ENCODE measurements at regions not wholly inside any gene's neighbourhood (a gene's known extent, or its start where the extent isn't known, plus 50 kb on each side); places are given as distances from the start of the nearest gene placed in this dataset.

DNA sequence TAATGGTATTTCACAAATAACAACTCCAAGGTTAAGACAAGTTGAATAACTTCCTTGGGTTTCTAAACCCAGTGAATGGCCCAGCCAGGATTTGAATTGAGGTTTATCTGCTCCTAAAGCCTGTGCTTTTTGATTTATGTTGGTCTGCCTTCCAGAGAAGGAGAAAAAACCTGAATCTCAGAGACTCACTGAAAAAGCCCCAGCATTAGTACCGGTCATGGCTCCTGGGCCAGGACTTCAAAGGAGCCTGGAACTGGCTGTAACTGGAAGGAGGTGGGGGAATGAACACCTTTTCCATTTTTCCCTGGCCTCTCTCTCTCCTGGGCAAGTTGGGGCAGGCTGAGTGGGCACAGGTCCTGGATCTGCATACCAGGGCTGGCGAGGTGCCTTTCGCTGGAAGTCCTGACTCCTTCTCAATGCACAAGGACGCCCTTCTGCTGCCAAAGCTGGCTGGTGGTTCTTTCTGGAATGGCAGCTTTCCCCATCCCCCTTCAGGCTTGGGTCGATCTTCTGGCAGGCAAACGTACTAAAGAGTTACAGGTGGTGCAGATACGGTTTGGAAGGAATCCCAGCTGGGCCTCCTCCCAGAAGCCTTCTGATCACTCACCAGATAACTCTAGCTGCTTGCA is 268.2 kb downstream of the PTEN start:
- TF ChIP-seq, protein P1, sequence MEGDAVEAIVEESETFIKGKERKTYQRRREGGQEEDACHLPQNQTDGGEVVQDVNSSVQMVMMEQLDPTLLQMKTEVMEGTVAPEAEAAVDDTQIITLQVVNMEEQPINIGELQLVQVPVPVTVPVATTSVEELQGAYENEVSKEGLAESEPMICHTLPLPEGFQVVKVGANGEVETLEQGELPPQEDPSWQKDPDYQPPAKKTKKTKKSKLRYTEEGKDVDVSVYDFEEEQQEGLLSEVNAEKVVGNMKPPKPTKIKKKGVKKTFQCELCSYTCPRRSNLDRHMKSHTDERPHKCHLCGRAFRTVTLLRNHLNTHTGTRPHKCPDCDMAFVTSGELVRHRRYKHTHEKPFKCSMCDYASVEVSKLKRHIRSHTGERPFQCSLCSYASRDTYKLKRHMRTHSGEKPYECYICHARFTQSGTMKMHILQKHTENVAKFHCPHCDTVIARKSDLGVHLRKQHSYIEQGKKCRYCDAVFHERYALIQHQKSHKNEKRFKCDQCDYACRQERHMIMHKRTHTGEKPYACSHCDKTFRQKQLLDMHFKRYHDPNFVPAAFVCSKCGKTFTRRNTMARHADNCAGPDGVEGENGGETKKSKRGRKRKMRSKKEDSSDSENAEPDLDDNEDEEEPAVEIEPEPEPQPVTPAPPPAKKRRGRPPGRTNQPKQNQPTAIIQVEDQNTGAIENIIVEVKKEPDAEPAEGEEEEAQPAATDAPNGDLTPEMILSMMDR (IDR thresholded peaks at IDR 0.05; ENCODE audit: low read depth, low read length, missing control alignments) = peak; percentile 10
- peak; percentile 59 for DNase-seq (ENCODE audit: low read depth)
- in situ Hi-C loops (cut with HindIII; ENCODE audit: low sequenced_read_pairs) = no loop called here
- H3K4me3 ChIP-seq (ENCODE audit: low read depth, low read length) = no peak overlapping the region

DNA sequence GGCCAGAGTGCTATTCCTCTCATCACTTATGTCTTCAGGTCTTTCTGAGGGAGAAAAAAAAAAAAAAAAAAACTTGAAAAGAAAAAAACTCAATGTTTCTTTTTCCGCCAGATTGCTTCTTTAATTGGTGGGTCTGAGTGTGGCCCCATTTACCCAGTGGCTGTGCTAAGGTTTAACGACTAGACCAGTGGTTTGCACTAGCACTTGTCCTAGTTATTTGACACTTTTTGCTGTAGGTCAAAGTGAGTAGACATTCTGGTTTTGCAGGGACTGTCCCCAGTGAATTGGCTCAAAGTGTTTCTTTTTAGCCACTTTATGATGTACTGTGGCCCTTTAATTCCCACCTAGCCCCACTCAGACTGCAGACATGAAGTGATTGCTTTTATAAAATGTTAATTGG is 273.3 kb downstream of the PTEN start:
- H3K4me3 ChIP-seq (ENCODE audit: low read depth, low read length) = no peak overlapping the region
- in situ Hi-C loops (cut with HindIII; ENCODE audit: low sequenced_read_pairs) = no loop called here
- no peak for DNase-seq (ENCODE audit: low read depth)
- TF ChIP-seq, protein P1 (IDR thresholded peaks at IDR 0.05; ENCODE audit: low read depth, low read length, missing control alignments) = no peak

DNA sequence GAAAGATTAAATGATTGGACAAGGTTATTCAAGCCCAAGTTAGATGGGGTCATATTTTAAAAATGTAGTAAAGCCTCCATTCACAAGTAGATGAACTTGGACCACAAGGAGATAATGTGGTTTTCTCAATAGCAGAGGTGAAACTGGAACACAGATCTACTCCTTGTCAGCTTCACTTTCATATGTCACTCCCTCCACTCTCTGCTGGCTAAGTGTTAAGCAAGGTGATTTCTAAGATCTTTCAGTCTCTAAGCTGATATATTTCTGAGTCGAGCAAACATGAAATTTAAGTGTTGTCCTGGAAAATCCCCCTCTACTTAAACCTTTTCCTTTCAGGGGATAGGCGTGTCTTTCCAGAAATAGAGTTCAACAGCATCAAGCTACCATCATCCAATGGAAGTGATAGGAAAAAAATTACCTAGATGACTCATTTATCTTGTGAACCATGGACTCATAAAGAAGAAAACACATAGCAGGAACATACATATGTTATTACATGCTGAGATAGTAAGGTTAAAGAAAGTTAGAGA is 275.0 kb downstream of the PTEN start:
- DNase-seq (ENCODE audit: low read depth) = no peak
- H3K4me3 ChIP-seq (ENCODE audit: low read depth, low read length) = no peak overlapping the region
- TF ChIP-seq, protein P1 (IDR thresholded peaks at IDR 0.05; ENCODE audit: low read depth, low read length, missing control alignments) = no peak
- in situ Hi-C loops (cut with HindIII; ENCODE audit: low sequenced_read_pairs) = no loop called here

DNA sequence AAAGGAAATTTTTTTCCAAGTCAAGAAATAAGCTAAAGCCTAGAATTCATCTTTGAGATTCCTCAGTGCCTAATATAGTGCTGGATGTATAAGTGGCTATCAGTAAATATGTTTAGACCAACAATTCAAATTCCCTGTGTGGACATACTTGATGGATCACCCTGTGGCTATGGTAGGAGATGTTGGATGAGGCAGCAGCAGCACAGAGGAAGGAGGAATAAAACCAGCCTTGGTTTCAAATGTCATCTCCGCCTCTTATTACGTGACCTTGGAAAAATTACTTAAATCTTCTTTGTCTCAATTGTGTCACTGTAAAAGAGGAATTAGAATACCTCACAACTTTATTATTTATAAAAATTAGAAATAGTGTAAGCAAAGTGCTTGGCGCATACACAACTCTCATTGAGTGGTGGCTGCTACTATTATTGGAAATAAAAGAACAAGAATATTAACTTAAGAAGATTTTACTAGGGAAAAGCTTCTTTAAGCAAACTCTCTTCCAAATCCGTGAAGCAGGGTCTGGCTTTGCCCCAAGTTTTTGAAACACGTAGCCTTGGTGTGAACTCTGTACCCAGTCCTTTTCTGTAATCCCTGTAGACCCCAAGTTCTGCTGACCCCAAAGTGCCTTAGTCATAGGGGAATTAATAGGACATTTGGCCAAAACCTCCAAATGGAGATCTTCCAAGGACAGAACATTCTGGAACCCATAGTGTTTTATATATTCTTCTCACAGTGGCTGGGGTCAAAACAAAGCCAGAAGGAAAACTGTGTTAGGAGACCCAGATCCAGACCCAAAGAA is 283.8 kb downstream of the PTEN start:
- TF ChIP-seq, protein P1 (IDR thresholded peaks at IDR 0.05; ENCODE audit: low read depth, low read length, missing control alignments) = no peak
- DNase-seq (ENCODE audit: low read depth) = no peak
- in situ Hi-C loops (cut with HindIII; ENCODE audit: low sequenced_read_pairs) = no loop called here

DNA sequence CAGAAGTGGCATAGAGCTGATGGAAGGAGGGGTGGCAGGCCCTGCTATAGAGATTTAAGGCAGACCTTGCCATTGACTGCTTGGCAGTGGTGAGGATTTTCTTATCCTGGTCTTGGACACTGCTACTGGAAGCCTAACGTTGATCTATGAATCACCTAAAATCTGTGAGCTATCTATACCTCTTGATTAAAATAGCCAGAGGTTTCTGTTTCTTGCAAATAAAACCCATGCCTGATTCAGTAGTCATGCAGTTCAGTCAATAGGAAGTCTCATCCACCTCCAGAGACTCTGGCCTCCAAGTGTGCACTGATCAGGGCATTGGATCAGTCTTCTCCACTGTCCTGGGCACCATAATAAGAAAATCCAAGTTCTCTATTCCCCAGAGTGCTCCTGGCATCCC is 286.5 kb downstream of the PTEN start:
- DNase-seq (ENCODE audit: low read depth) = no peak
- in situ Hi-C loops (cut with HindIII; ENCODE audit: low sequenced_read_pairs) = no loop called here
- TF ChIP-seq, protein P1 (IDR thresholded peaks at IDR 0.05; ENCODE audit: low read depth, low read length, missing control alignments) = no peak
- H3K4me3 ChIP-seq (ENCODE audit: low read depth, low read length) = no peak overlapping the region

More for the DNA sequence above, 283.8 kb downstream of the PTEN start:
- no peak overlapping the region for H3K4me3 ChIP-seq (ENCODE audit: low read depth, low read length)

DNA sequence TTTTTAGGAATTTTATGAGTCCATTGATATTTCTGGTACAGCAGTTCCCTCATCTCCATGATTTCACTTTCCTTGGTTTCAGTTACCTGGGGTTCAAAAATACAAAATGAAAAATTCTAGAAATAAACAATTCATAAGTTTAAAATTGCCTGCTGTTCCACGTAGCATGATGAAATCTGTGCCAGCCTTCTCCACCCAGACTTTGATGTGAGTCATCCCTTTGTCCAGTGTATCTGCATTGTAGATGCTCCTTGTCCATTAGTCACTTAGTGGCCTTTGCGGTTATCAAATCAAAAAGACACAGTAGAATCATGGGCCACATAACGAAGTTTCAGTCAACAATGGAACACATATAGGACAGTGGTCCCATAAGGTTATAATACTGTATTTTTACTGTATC is 286.9 kb downstream of the PTEN start:
- in situ Hi-C loops (cut with HindIII; ENCODE audit: low sequenced_read_pairs) = no loop called here
- H3K4me3 ChIP-seq (ENCODE audit: low read depth, low read length) = no peak overlapping the region
- TF ChIP-seq, protein P1 (IDR thresholded peaks at IDR 0.05; ENCODE audit: low read depth, low read length, missing control alignments) = no peak
- DNase-seq (ENCODE audit: low read depth) = no peak
